Neural cell (in vitro differentiated cells): ENCODE measurements at regions not wholly inside any gene's neighbourhood (a gene's known extent, or its start where the extent isn't known, plus 50 kb on each side); places are given as distances from the start of the nearest gene placed in this dataset.

Source experiments
- H2AFZ ChIP-seq: fragments of 200-600, 300-800 bp; sonication (generic), shearing (Covaris generic); 2 replicates; pipeline ENCODE4 v1.6.0; 2014; ENCODE audit warnings: low read depth, mild to moderate bottlenecking, antibody characterized with exemption, low read length, moderate library complexity
- H3F3A ChIP-seq: fragments of 200-600 bp; shearing (Covaris generic); 2 replicates; pipeline ENCODE4 v1.6.1; 2016; ENCODE audit warnings: mild to moderate bottlenecking, moderate library complexity, mixed read lengths, antibody characterized with exemption, low read length; ENCODE audit not compliant: insufficient read depth, poor library complexity, severe bottlenecking
- H3K27ac ChIP-seq: fragments of 200-600, 300-800 bp; sonication (generic), shearing (Covaris generic); 2 replicates; pipeline ENCODE4 v1.5.1; 2014; ENCODE audit warnings: mild to moderate bottlenecking, low read length, moderate library complexity
- H3K27me3 ChIP-seq: fragments of 300-800, 200-600 bp; sonication (generic), shearing (Covaris generic); 2 replicates; pipeline ENCODE4 v1.6.0; 2014; ENCODE audit warnings: mild to moderate bottlenecking, low read depth, low read length, moderate library complexity; ENCODE audit not compliant: insufficient read depth
- H3K36me3 ChIP-seq: fragments of 300-800, 200-600 bp; sonication (generic), shearing (Covaris generic); 2 replicates; pipeline ENCODE4 v1.5.1; 2014; ENCODE audit warnings: mild to moderate bottlenecking, antibody characterized with exemption, low read length, moderate library complexity; ENCODE audit not compliant: insufficient read depth
- H3K4me2 ChIP-seq: fragments of 300-800, 200-600 bp; sonication (generic), shearing (Covaris generic); 2 replicates; pipeline ENCODE4 v1.6.0; 2014; ENCODE audit warnings: mild to moderate bottlenecking, low read length
- H3K4me3 ChIP-seq: fragments of 300-800, 200-600 bp; sonication (generic), shearing (Covaris generic); 2 replicates; pipeline ENCODE4 v1.5.1; 2014; ENCODE audit warnings: mild to moderate bottlenecking, low read length, moderate library complexity
- H3K79me2 ChIP-seq: fragments of 200-600 bp; shearing (Covaris generic); replicated peaks from 2 replicates; pipeline ENCODE4 v1.6.0; 2014; ENCODE audit warnings: mild to moderate bottlenecking, low read length, moderate library complexity; ENCODE audit not compliant: insufficient read depth
- H3K9ac ChIP-seq: fragments of 300-800, 200-600 bp; sonication (generic), shearing (Covaris generic); 2 replicates; pipeline ENCODE4 v1.6.1; 2016; ENCODE audit warnings: mild to moderate bottlenecking, low read length, mixed read lengths
- H3K9me2 ChIP-seq: fragments of 200-600 bp; shearing (Covaris generic); 2 replicates; pipeline ENCODE4 v1.6.1; 2016; ENCODE audit warnings: mild to moderate bottlenecking, low read length, mixed read lengths; ENCODE audit not compliant: insufficient read depth
- H3K9me3 ChIP-seq: fragments of 200-600, 300-800 bp; sonication (generic), shearing (Covaris generic); 2 replicates; pipeline ENCODE4 v1.6.1; 2016; ENCODE audit warnings: mild to moderate bottlenecking, mixed run types, low read length, moderate library complexity, mixed read lengths
- H4K20me1 ChIP-seq: fragments of 200-600 bp; shearing (Covaris generic); 2 replicates; pipeline ENCODE4 v1.6.1; 2016; ENCODE audit warnings: mild to moderate bottlenecking, mixed run types; ENCODE audit not compliant: insufficient read depth
- CTCF ChIP-seq: fragments of 450-650 bp; IDR thresholded peaks from 2 replicates; pipeline ENCODE4 v1.5.1; 2014; ENCODE audit warnings: antibody characterized with exemption, mild to moderate bottlenecking, moderate library complexity; ENCODE audit not compliant: poor library complexity, severe bottlenecking
- EP300 ChIP-seq: fragments of 450-650 bp; conservative IDR thresholded peaks from 2 replicates; pipeline ENCODE4 v1.6.1; 2014; ENCODE audit warnings: antibody characterized with exemption, mild to moderate bottlenecking, moderate library complexity; ENCODE audit not compliant: poor library complexity, severe bottlenecking
- EZH2 ChIP-seq: fragments of 200-600, 300-800 bp; shearing (Covaris generic), sonication (generic); IDR thresholded peaks from 2 replicates; pipeline ENCODE4 v1.6.1; 2014; ENCODE audit warnings: antibody characterized with exemption, low read length, borderline replicate concordance, mild to moderate bottlenecking; ENCODE audit not compliant: insufficient read depth, poor library complexity, severe bottlenecking
- MXI1 ChIP-seq: fragments of 450-650 bp; conservative IDR thresholded peaks from 2 replicates; pipeline ENCODE4 v1.6.1; 2014; ENCODE audit warnings: antibody characterized with exemption, mild to moderate bottlenecking; ENCODE audit not compliant: poor library complexity, severe bottlenecking
- POLR2AphosphoS5 ChIP-seq: IDR thresholded peaks from 2 replicates; pipeline ENCODE4 v1.6.1; 2012
- RAD21 ChIP-seq: fragments of 450-650 bp; conservative IDR thresholded peaks from 2 replicates; pipeline ENCODE4 v1.6.1; 2014; ENCODE audit warnings: antibody characterized with exemption, mild to moderate bottlenecking, moderate library complexity
- REST ChIP-seq: IDR thresholded peaks from 2 replicates; pipeline ENCODE4 v1.6.1; 2012; ENCODE audit warnings: borderline replicate concordance
- SMC3 ChIP-seq: fragments of 450-650 bp; conservative IDR thresholded peaks from 2 replicates; pipeline ENCODE4 v1.6.1; 2014; ENCODE audit warnings: antibody characterized with exemption, mild to moderate bottlenecking, moderate library complexity; ENCODE audit not compliant: poor library complexity
- TAF1 ChIP-seq: IDR thresholded peaks from 2 replicates; pipeline ENCODE4 v1.6.1; 2012; ENCODE audit warnings: low read depth

GRCh38 chr21:29418813-29419212 lies 120.1 kb downstream of the BACH1 start:
- H2AFZ ChIP-seq: no peak overlapping the region
- H3K9ac ChIP-seq: no peak overlapping the region
- no peaks in the 10 kb centered on the region for H3K79me2 ChIP-seq
- H3K36me3 ChIP-seq: no peaks in the 10 kb centered on the region
- no peaks in the 10 kb centered on the region for H3K9me2 ChIP-seq
- TF ChIP-seq REST (no peak), EP300 (no peak), EZH2 (no peak), SMC3 (no peak), MXI1 (no peak), POLR2AphosphoS5 (no peak), CTCF (no peak), RAD21 (no peak), TAF1 (no peak)
- no peaks in the 10 kb centered on the region for H3K9me3 ChIP-seq
- H3K4me3 ChIP-seq: no peak overlapping the region
- H3K27ac ChIP-seq: no peak overlapping the region
- H3K4me2 ChIP-seq: no peak overlapping the region
- no peaks in the 10 kb centered on the region for H3K27me3 ChIP-seq
- no peaks in the 10 kb centered on the region for H4K20me1 ChIP-seq
- H3F3A ChIP-seq: no peaks in the 10 kb centered on the region

DNA sequence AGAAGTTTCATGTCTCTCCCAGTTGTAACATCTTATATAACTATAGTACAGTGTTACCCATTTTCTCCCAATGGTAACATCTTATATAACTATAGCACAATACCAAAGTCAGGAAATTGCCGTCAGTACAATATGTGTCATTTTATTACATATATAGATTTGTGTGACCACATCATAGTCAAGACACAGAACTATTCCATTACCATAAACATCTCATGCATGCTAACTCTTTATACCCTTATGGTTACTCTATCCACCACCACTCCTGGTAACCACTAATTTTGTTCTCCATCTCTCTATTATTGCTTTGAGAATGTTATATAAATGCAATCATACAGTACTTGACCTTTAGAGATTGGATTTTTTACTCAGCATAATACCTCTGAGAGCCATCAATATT lies 120.7 kb downstream of the BACH1 start:
- no peaks in the 10 kb centered on the region for H3K79me2 ChIP-seq
- no peaks in the 10 kb centered on the region for H3F3A ChIP-seq
- H3K9ac ChIP-seq: no peak overlapping the region
- H3K36me3 ChIP-seq: no peaks in the 10 kb centered on the region
- H2AFZ ChIP-seq: no peak overlapping the region
- TF ChIP-seq POLR2AphosphoS5 (no peak), RAD21 (no peak), EP300 (no peak)
- no peak overlapping the region for H3K4me3 ChIP-seq
- no peak overlapping the region for H3K4me2 ChIP-seq
- H3K9me3 ChIP-seq: no peaks in the 10 kb centered on the region
- H3K27me3 ChIP-seq: no peaks in the 10 kb centered on the region
- H3K9me2 ChIP-seq: no peaks in the 10 kb centered on the region
- no peak overlapping the region for H3K27ac ChIP-seq
- no peaks in the 10 kb centered on the region for H4K20me1 ChIP-seq
